NCI-H82 treated with DMSO at 0.1 percent for 48 hours (cell line): ENCODE measurements at regions not wholly inside any gene's neighbourhood (a gene's known extent, or its start where the extent isn't known, plus 50 kb on each side); places are given as distances from the start of the nearest gene placed in this dataset.
A peak's percentile ranks its signal among the peaks of the same experiment; 100 is the strongest.

Experiments
- DNase-seq: peaks from one replicate; lab custom pipeline; 2025; ENCODE audit not compliant: unreplicated experiment; lab: John Stamatoyannopoulos, UW

- no peak for DNase-seq
These were observed 176.0 kb downstream of the SEC16B start for GRCh38 chr1:177793900-177794299.

GRCh38 chr1:177790566-177790965, 179.3 kb downstream of the SEC16B start:
- no peak for DNase-seq

- no peak for DNase-seq
These were observed 179.9 kb downstream of the SEC16B start for GRCh38 chr1:177789956-177790355.

GRCh38 chr1:177786176-177786745, 183.6 kb downstream of the SEC16B start:
- no peak for DNase-seq

- DNase-seq = no peak
These were observed 184.9 kb downstream of the SEC16B start for GRCh38 chr1:177784936-177785335.

- DNase-seq = no peak
These were observed 185.4 kb downstream of the SEC16B start for GRCh38 chr1:177784409-177784808.

GRCh38 chr1:177783051-177783450, 186.8 kb downstream of the SEC16B start:
- no peak for DNase-seq

GRCh38 chr1:177780096-177780700, 189.7 kb downstream of the SEC16B start:
- DNase-seq = peak; percentile 89

- DNase-seq = no peak
These were observed 190.5 kb downstream of the SEC16B start for GRCh38 chr1:177779166-177779965.

GRCh38 chr1:177775924-177776323, 193.9 kb downstream of the SEC16B start:
- no peak for DNase-seq

GRCh38 chr1:177772386-177772960, 197.4 kb downstream of the SEC16B start:
- DNase-seq = no peak

GRCh38 chr1:177771688-177772087, 198.2 kb downstream of the SEC16B start:
- no peak for DNase-seq

- DNase-seq = no peak
These were observed 199.8 kb downstream of the SEC16B start for GRCh38 chr1:177770096-177770495.

- DNase-seq = peak; percentile 24
These were observed 213.9 kb downstream of the SEC16B start for GRCh38 chr1:177755851-177756560.

- DNase-seq = no peak
These were observed 215.3 kb downstream of the SEC16B start for GRCh38 chr1:177754603-177755002.

GRCh38 chr1:177753655-177754054, 216.2 kb downstream of the SEC16B start:
- no peak for DNase-seq

- no peak for DNase-seq
These were observed 221.6 kb downstream of the SEC16B start for GRCh38 chr1:177748080-177748801.

- no peak for DNase-seq
These were observed 223.7 kb downstream of the SEC16B start for GRCh38 chr1:177746155-177746554.

- DNase-seq = no peak
These were observed 225.0 kb downstream of the SEC16B start for GRCh38 chr1:177744906-177745305.

GRCh38 chr1:177741476-177741875, 228.4 kb downstream of the SEC16B start:
- DNase-seq = no peak

- no peak for DNase-seq
These were observed 230.1 kb downstream of the SEC16B start for GRCh38 chr1:177739780-177740179.
